NB4 (cell line): ENCODE measurements at regions not wholly inside any gene's neighbourhood (a gene's known extent, or its start where the extent isn't known, plus 50 kb on each side); places are given as distances from the start of the nearest gene placed in this dataset.

Source experiments
- CTCF ChIP-seq: IDR thresholded peaks from one replicate; pipeline ENCODE4 v1.5.1; 2012; ENCODE audit warnings: low read depth, low read length
- MAX ChIP-seq: IDR thresholded peaks from 2 replicates; pipeline ENCODE4 v1.6.1; 2011; ENCODE audit warnings: low read depth, low read length
- POLR2A ChIP-seq: IDR thresholded peaks from 2 replicates; pipeline ENCODE4 v1.6.1; 2011; ENCODE audit warnings: mild to moderate bottlenecking; ENCODE audit not compliant: insufficient read length; ENCODE audit errors: extremely low read depth

- TF ChIP-seq CTCF (no peak), MAX (no peak), POLR2A (no peak)
Measured at GRCh38 chr5:4208996-4209395, 613.4 kb downstream of the IRX1 start.
